SK-N-SH (cell line): ENCODE measurements at regions not wholly inside any gene's neighbourhood (a gene's known extent, or its start where the extent isn't known, plus 50 kb on each side); places are given as distances from the start of the nearest gene placed in this dataset.

Experiments
- CTCF ChIA-PET: fragments of 300-600, 350-600 bp; formaldehyde crosslinking; extraction: SDS; loops from one replicate; lab custom pipeline; 2021; lab: Yijun Ruan, JAX
- POLR2A ChIA-PET: fragments of 350-600 bp; sonication (Branson Sonifier 250); formaldehyde crosslinking; extraction: SDS; loops from one replicate; lab custom pipeline; 2020; ENCODE audit warnings: antibody characterized with exemption, inconsistent platforms; lab: Yijun Ruan, JAX
- DNase-seq: peaks from one replicate; pipeline ENCODE4 v3.0.0; 2012
- H2AFZ ChIP-seq: fragments of 200-600 bp; sonication (generic); 2 replicates; pipeline ENCODE4 v1.8.1; 2016; ENCODE audit warnings: antibody characterized with exemption, mild to moderate bottlenecking, low read depth
- H3F3A ChIP-seq: fragments of 200-600 bp; sonication (generic); replicated peaks from 2 replicates; pipeline ENCODE3; 2016; ENCODE audit warnings: antibody characterized with exemption, mild to moderate bottlenecking; ENCODE audit not compliant: insufficient read depth
- H3K27ac ChIP-seq, 2 experiments: fragments of 200-500 bp in 1 of 2; fragments of 200-600 bp in 1 of 2; sonication (Bioruptor generic) in 1 of 2; sonication (generic), shearing (Covaris generic) in 1 of 2; 2 replicates each; pipeline versions ENCODE4 v1.5.1 to v1.6.1; 2014 to 2016; ENCODE audit warnings: low read depth in 2 of 2, inconsistent platforms in 1 of 2, low read length in 1 of 2, mild to moderate bottlenecking in 1 of 2, mixed read lengths in 1 of 2
- H3K27me3 ChIP-seq: fragments of 200-600 bp; sonication (generic), shearing (Covaris generic); 2 replicates; pipeline ENCODE4 v1.6.1; 2016; ENCODE audit warnings: mixed run types; ENCODE audit not compliant: insufficient read depth
- H3K36me3 ChIP-seq, 2 experiments: fragments of 200-500 bp in 1 of 2; fragments of 200-600 bp in 1 of 2; sonication (Bioruptor generic) in 1 of 2; sonication (generic) in 1 of 2; replicated peaks in 1 of 2; 2 replicates each; pipeline versions ENCODE3 to v1.5.1; 2014 to 2016; ENCODE audit warnings: low read length in 1 of 2, mild to moderate bottlenecking in 1 of 2; ENCODE audit not compliant: insufficient read depth in 2 of 2, control insufficient read depth in 1 of 2
- H3K4me1 ChIP-seq, 2 experiments: fragments of 200-500 bp in 1 of 2; fragments of 200-600 bp in 1 of 2; sonication (Bioruptor generic) in 1 of 2; sonication (generic), shearing (Covaris generic) in 1 of 2; 2 replicates each; pipeline versions ENCODE4 v1.5.1 to v1.6.1; 2014 to 2016; ENCODE audit warnings: low read depth in 1 of 2, low read length in 1 of 2, mixed run types in 1 of 2; ENCODE audit not compliant: insufficient read depth in 2 of 2, control insufficient read depth in 1 of 2
- H3K4me2 ChIP-seq: fragments of 200-600 bp; sonication (generic), shearing (Covaris generic); 2 replicates; pipeline ENCODE4 v1.6.1; 2017; ENCODE audit warnings: mixed run types
- H3K4me3 ChIP-seq, 2 experiments: fragments of 200-500 bp in 1 of 2; fragments of 200-600 bp in 1 of 2; sonication (Bioruptor generic) in 1 of 2; sonication (generic), shearing (Covaris generic) in 1 of 2; 2 replicates each; pipeline versions ENCODE4 v1.5.1 to v1.8.1; 2014 to 2016; ENCODE audit warnings: low read depth in 2 of 2, inconsistent platforms in 1 of 2, low read length in 1 of 2, mild to moderate bottlenecking in 1 of 2, mixed read lengths in 1 of 2, moderate library complexity in 1 of 2
- H3K79me2 ChIP-seq: fragments of 200-600 bp; sonication (generic); 2 replicates; pipeline ENCODE4 v1.8.1; 2017; ENCODE audit warnings: mild to moderate bottlenecking; ENCODE audit not compliant: insufficient read depth
- H3K9ac ChIP-seq: fragments of 200-600 bp; sonication (generic); 2 replicates; pipeline ENCODE4 v1.6.1; 2017; ENCODE audit warnings: mixed run types
- H3K9me2 ChIP-seq: fragments of 200-600 bp; sonication (generic); 2 replicates; pipeline ENCODE4 v1.6.1; 2017; ENCODE audit warnings: mixed run types
- H3K9me3 ChIP-seq: fragments of 200-600 bp; sonication (generic); 2 replicates; pipeline ENCODE4 v1.6.1; 2017; ENCODE audit warnings: mixed run types, mild to moderate bottlenecking, moderate library complexity
- H4K20me1 ChIP-seq: fragments of 200-600 bp; sonication (generic); 2 replicates; pipeline ENCODE4 v1.6.1; 2017; ENCODE audit warnings: mild to moderate bottlenecking, mixed run types; ENCODE audit not compliant: insufficient read depth
- EP300 ChIP-seq, 2 experiments: IDR thresholded peaks; 2 replicates each; pipeline versions ENCODE4 v1.4.0 to v1.6.1; 2012; ENCODE audit warnings: borderline replicate concordance in 1 of 2, low read depth in 1 of 2, low read length in 1 of 2
- FOXJ3 ChIP-seq: sonication (generic); formaldehyde crosslinking; IDR thresholded peaks from 2 replicates; pipeline ENCODE4 v1.5.1; 2020; ENCODE audit warnings: mild to moderate bottlenecking, missing genetic modification reagents
- GABPA ChIP-seq: IDR thresholded peaks from 2 replicates; pipeline ENCODE4 v1.4.0; 2012; ENCODE audit warnings: low read depth, mild to moderate bottlenecking
- IRF3 ChIP-seq: fragments of 150-350 bp; IDR thresholded peaks from 2 replicates; pipeline ENCODE4 v1.6.1; 2016; ENCODE audit warnings: mild to moderate bottlenecking, low read depth, low read length
- JUND ChIP-seq: IDR thresholded peaks from 2 replicates; pipeline ENCODE4 v1.4.0; 2012
- PBX3 ChIP-seq: IDR thresholded peaks from 2 replicates; pipeline ENCODE4; 2012
- TAF1 ChIP-seq: IDR thresholded peaks from 2 replicates; pipeline ENCODE4 v1.6.1; 2012; ENCODE audit warnings: low read depth, mild to moderate bottlenecking, low read length, moderate library complexity, borderline replicate concordance
- TCF12 ChIP-seq: IDR thresholded peaks from 2 replicates; pipeline ENCODE4 v1.4.0; 2012
- TEAD4 ChIP-seq: IDR thresholded peaks from 2 replicates; pipeline ENCODE4 v1.4.0; 2012; ENCODE audit warnings: mild to moderate bottlenecking, borderline replicate concordance; ENCODE audit not compliant: insufficient read depth
- YY1 ChIP-seq: IDR thresholded peaks from 2 replicates; pipeline ENCODE4 v1.4.0; 2012; ENCODE audit warnings: low read depth, mild to moderate bottlenecking
- WGBS: methylation state at CpG from one replicate; pipeline ENCODE4 v1.1.6; 2017; ENCODE audit warnings: low lambda C conversion rate; 5-methylcytosine and 5-hydroxymethylcytosine counted together
- TF ChIP-seq, protein P1 (sequence below): IDR thresholded peaks from 2 replicates; pipeline ENCODE4 v1.6.1; 2012; ENCODE audit warnings: mild to moderate bottlenecking, low read depth, low read length, moderate library complexity

GRCh38 chr3:94304954-94305353, 242.1 kb downstream of the NSUN3 start:
- H3K27me3 ChIP-seq, result no peaks in the 10 kb centered on the region
- H3K79me2 ChIP-seq, result no peaks in the 10 kb centered on the region
- DNase-seq, result no peak
- H3K27ac ChIP-seq, result no peak overlapping the region
- H3K9me3 ChIP-seq, result no peaks in the 10 kb centered on the region
- no peaks in the 10 kb centered on the region for H3K9me2 ChIP-seq
- H3K4me3 ChIP-seq, result no peak overlapping the region
- 67% methylated on average over 5 of the region's 5 CpGs for WGBS
- no peak overlapping the region for H2AFZ ChIP-seq
- H3K36me3 ChIP-seq, result no peaks in the 10 kb centered on the region
- ChIA-PET POLR2A (no interaction called here), CTCF (interaction anchor here (1.4 to 2.3 kb wide), 4 partner anchors 13 to 190 kb away, joined by 4 to 11 read pairs (median 9); no protein-coding TSS in a partner anchor)
- H3F3A ChIP-seq, result no peaks in the 10 kb centered on the region
- no peaks in the 10 kb centered on the region for H4K20me1 ChIP-seq
- H3K4me2 ChIP-seq, result no peak overlapping the region
- H3K9ac ChIP-seq, result no peak overlapping the region
- TF ChIP-seq IRF3 (no peak), FOXJ3 (CRISPR knock-in tag) (no peak), TAF1 (no peak), EP300 (IDR thresholded peaks at IDR 0.05; ENCODE audit: borderline replicate concordance in 1 of 2, low read depth in 1 of 2, low read length in 1 of 2) (no peak), JUND (no peak), YY1 (no peak), TCF12 (no peak), TEAD4 (no peak), PBX3 (no peak), GABPA (no peak)
- TF ChIP-seq, protein P1, sequence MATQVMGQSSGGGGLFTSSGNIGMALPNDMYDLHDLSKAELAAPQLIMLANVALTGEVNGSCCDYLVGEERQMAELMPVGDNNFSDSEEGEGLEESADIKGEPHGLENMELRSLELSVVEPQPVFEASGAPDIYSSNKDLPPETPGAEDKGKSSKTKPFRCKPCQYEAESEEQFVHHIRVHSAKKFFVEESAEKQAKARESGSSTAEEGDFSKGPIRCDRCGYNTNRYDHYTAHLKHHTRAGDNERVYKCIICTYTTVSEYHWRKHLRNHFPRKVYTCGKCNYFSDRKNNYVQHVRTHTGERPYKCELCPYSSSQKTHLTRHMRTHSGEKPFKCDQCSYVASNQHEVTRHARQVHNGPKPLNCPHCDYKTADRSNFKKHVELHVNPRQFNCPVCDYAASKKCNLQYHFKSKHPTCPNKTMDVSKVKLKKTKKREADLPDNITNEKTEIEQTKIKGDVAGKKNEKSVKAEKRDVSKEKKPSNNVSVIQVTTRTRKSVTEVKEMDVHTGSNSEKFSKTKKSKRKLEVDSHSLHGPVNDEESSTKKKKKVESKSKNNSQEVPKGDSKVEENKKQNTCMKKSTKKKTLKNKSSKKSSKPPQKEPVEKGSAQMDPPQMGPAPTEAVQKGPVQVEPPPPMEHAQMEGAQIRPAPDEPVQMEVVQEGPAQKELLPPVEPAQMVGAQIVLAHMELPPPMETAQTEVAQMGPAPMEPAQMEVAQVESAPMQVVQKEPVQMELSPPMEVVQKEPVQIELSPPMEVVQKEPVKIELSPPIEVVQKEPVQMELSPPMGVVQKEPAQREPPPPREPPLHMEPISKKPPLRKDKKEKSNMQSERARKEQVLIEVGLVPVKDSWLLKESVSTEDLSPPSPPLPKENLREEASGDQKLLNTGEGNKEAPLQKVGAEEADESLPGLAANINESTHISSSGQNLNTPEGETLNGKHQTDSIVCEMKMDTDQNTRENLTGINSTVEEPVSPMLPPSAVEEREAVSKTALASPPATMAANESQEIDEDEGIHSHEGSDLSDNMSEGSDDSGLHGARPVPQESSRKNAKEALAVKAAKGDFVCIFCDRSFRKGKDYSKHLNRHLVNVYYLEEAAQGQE, result no peak
- no peaks in the 10 kb centered on the region; a peak in 1 of 4 replicates for H3K4me1 ChIP-seq
